ENCODE measurements at regions not wholly inside any gene's neighbourhood (a gene's known extent, or its start where the extent isn't known, plus 50 kb on each side); places are given as distances from the start of the nearest gene placed in this dataset.

DNA sequence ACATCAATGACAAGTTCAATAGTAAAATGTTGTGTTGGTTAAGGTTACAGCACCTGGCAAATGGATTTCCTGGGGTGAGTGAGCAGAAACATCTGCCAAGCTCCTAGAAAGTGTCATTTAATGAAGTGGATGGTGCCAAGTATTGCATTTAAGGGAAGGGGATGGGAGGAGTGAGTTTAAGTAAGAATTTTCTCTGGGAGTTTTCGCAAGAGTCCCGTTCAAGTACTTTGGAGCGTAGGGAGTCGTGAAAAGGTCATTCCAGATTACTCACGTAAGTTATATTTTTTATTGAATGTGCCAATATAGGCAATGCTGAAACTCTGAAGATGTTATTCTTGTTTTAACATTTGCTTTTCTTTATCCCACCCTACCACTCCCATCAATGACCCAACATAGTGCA, 117.4 kb upstream of the RAB3GAP2 start:
- TF ChIP-seq, protein P1, sequence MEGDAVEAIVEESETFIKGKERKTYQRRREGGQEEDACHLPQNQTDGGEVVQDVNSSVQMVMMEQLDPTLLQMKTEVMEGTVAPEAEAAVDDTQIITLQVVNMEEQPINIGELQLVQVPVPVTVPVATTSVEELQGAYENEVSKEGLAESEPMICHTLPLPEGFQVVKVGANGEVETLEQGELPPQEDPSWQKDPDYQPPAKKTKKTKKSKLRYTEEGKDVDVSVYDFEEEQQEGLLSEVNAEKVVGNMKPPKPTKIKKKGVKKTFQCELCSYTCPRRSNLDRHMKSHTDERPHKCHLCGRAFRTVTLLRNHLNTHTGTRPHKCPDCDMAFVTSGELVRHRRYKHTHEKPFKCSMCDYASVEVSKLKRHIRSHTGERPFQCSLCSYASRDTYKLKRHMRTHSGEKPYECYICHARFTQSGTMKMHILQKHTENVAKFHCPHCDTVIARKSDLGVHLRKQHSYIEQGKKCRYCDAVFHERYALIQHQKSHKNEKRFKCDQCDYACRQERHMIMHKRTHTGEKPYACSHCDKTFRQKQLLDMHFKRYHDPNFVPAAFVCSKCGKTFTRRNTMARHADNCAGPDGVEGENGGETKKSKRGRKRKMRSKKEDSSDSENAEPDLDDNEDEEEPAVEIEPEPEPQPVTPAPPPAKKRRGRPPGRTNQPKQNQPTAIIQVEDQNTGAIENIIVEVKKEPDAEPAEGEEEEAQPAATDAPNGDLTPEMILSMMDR (IDR thresholded peaks at IDR 0.05; ENCODE audit: low read depth, low read length) = no peak
- TF ChIP-seq EZH2phosphoT487 (IDR thresholded peaks at IDR 0.05; ENCODE audit: low read depth) = no peak

Measured in OCI-LY3 (cell line).